Stimulated activated naive CD8-positive, alpha-beta T cell treated with anti-CD3 and anti-CD28 coated beads, Interleukin-15, amount 100 ng/mL, for 72 hours (primary cell): ENCODE measurements at regions not wholly inside any gene's neighbourhood (a gene's known extent, or its start where the extent isn't known, plus 50 kb on each side); places are given as distances from the start of the nearest gene placed in this dataset.

Experiments
- ATAC-seq: fragments of 150-1000 bp; cut with Tn5 transposase; 2 replicates; pipeline ENCODE4 v1.10.0; 2021; ENCODE audit warnings: mild to moderate bottlenecking, moderate library complexity
- DNase-seq, 2 donors: peaks; one replicate each; pipeline ENCODE4 v3.0.0; 2021 to 2022
- H3K27ac Mint-ChIP-seq, 2 donors: one replicate each; pipeline ENCODE4 v1.8.0; 2022; ENCODE audit warnings: mild to moderate bottlenecking in 2 of 2, mixed read lengths in 2 of 2, moderate library complexity in 2 of 2
- H3K27me3 Mint-ChIP-seq: one replicate; pipeline ENCODE4 v1.8.0; 2022; ENCODE audit warnings: mixed read lengths
- H3K4me1 Mint-ChIP-seq: one replicate; pipeline ENCODE4 v1.8.0; 2022; ENCODE audit warnings: mild to moderate bottlenecking, mixed read lengths
- H3K4me3 Mint-ChIP-seq, 2 donors: one replicate each; pipeline ENCODE4 v1.8.0; 2022; ENCODE audit warnings: mild to moderate bottlenecking in 2 of 2, mixed read lengths in 2 of 2, moderate library complexity in 1 of 2
- H3K9me3 Mint-ChIP-seq, 2 donors: one replicate each; pipeline ENCODE4 v1.8.0; 2022; ENCODE audit warnings: mixed read lengths in 2 of 2

DNA sequence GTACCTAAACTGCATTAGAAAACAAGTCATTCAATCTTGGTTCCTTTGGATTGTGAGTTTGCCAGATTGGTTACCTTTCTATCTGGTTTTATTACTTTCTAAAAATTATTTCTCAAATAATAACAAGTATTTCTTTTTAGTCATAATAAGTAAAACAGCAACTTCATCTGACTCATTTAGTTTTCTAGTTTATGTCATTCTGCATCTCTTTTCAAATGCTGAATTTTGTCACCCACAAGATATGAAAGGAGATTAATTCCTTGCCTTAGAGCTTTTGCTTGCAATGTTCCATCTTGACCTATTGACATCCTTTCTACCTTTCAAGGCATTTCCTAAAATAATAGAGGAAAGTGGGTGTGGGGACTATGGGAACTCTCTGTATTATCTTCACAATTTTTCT lies 253.6 kb upstream of the PEX5L start:
- Mint-ChIP-seq H3K27ac (no peak overlapping the region), H3K4me3 (no peak overlapping the region), H3K9me3 (no peaks in the 10 kb centered on the region), H3K27me3 (no peaks in the 10 kb centered on the region), H3K4me1 (no peaks in the 10 kb centered on the region)
- DNase-seq (no peak), ATAC-seq (no peak)

DNA sequence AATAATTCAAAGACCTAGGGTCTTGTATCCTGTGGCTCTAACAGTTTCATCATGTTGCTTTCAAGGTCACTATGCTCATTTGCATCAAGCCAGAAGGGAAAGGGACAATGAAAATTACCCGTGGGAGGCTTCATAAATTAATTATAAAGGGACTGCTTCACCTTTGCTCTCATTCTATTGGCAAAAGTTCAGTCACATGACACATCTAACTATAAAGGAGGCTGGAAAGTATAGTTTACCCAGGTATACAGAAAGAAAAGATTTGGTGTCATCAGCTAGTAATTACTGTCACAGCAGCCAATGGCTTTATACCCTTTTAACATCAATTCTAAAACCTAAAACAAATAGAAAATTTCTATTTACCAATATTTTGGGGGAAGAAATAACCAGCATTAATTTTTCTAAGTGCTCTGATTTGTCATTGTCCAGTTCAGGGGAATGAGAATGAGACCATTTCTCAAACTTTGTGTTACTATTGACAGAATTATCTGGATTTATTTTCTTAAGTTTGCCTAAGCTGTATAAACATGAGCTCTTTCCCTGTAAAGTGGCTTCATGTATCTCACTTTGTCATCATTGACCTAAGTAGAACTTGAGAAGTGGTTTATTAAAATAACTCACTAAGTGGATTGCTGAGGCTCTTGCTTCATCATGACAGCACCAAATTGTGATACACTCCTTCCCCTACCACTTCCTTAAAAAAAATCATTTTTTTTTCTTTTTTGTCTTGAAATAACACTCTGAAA lies 257.7 kb upstream of the PEX5L start:
- no peak for ATAC-seq
- H3K27me3 Mint-ChIP-seq = no peaks in the 10 kb centered on the region
- H3K4me3 Mint-ChIP-seq = no peak overlapping the region
- no peak overlapping the region for H3K27ac Mint-ChIP-seq
- H3K9me3 Mint-ChIP-seq = peaks cover 0 to 5% of the 10 kb centered on the region in 2 donors
- no peaks in the 10 kb centered on the region for H3K4me1 Mint-ChIP-seq
- DNase-seq = no peak

DNA sequence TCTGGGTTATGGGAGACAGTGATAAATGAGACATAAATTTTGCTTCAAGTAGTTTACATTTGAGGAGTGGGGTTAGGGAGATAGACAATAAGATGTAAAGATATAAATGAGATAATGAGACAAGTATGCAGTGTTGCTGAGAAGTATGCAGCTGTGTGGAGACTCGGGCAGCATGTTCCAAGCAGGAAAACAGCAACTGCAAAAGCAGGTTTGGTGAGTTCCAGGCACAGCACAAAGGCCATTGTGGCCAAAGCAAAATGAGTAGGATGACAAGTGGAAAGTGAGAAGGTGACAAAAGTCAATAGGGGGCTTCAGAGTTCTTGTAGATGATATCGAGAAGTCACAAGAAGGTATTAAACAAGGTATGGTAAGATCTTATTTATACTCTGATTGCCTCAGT lies 259.1 kb upstream of the PEX5L start:
- no peaks in the 10 kb centered on the region for H3K4me1 Mint-ChIP-seq
- H3K4me3 Mint-ChIP-seq = no peak overlapping the region
- no peak for ATAC-seq
- DNase-seq = no peak
- peaks cover 5% of the 10 kb centered on the region in 2 donors for H3K9me3 Mint-ChIP-seq
- H3K27me3 Mint-ChIP-seq = no peaks in the 10 kb centered on the region
- H3K27ac Mint-ChIP-seq = no peak overlapping the region

GRCh38 chr3:180296971-180297370 lies 260.2 kb upstream of the PEX5L start:
- Mint-ChIP-seq H3K4me3 (no peak overlapping the region), H3K27me3 (no peaks in the 10 kb centered on the region), H3K4me1 (no peaks in the 10 kb centered on the region), H3K9me3 (peaks cover 5% of the 10 kb centered on the region in 2 donors), H3K27ac (no peak overlapping the region)
- DNase-seq (no peak), ATAC-seq (no peak)

- no peaks in the 10 kb centered on the region for H3K9me3 Mint-ChIP-seq
- ATAC-seq (no peak), DNase-seq (no peak)
- H3K27ac Mint-ChIP-seq = no peak overlapping the region
- H3K27me3 Mint-ChIP-seq = no peaks in the 10 kb centered on the region
- H3K4me1 Mint-ChIP-seq = no peaks in the 10 kb centered on the region
- H3K4me3 Mint-ChIP-seq = no peak overlapping the region
Measured at GRCh38 chr3:180306155-180306554, 269.4 kb upstream of the PEX5L start.

DNA sequence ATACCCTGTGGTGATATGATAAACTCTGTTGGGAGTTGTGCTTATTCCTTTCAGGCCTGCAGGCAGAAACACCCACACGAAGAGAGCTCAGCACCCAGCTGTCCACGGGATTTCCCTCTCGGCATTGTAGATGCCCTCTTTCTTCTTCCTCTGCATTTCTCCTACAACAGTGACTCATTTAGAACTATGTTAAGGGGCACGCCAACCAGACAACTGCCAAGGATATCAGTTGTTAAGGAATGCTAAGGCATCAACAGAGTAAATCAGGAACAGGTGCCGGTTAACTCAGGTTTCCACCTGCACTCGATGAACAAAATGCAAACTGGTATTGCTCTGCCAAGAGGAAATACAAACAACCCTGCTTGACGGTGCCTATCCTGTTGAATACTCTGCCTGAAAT lies 270.0 kb upstream of the PEX5L start:
- Mint-ChIP-seq H3K4me3 (no peak overlapping the region), H3K4me1 (no peaks in the 10 kb centered on the region), H3K27me3 (no peaks in the 10 kb centered on the region), H3K9me3 (no peaks in the 10 kb centered on the region), H3K27ac (no peak overlapping the region)
- ATAC-seq = no peak
- DNase-seq = no peak

- Mint-ChIP-seq H3K9me3 (no peaks in the 10 kb centered on the region), H3K4me3 (no peak overlapping the region), H3K27ac (no peak overlapping the region), H3K4me1 (no peaks in the 10 kb centered on the region), H3K27me3 (no peaks in the 10 kb centered on the region)
- ATAC-seq (no peak), DNase-seq (no peak)
Measured at GRCh38 chr3:180311242-180311641, 274.5 kb upstream of the PEX5L start.

DNA sequence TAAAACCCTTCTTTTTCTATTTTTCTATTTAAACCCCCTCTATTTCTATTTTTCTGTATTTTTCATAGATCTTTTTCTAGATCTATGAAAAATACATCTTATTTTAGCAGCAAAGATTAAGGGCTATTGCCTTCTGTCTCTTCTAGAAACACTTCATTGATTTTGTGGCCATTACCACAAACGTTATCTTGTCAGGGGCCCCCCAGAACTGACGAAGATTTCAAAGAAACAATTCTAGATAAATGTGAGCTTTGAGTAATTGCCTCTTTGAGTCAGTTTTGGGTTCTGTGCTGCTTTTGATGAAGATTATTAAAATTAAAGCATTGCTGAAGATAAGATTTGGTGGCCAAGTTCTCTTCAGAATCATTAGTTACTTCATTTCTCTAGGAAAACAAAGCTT lies 279.6 kb upstream of the PEX5L start:
- Mint-ChIP-seq H3K27ac (no peak overlapping the region), H3K4me1 (no peaks in the 10 kb centered on the region), H3K4me3 (no peak overlapping the region)

GRCh38 chr3:180319461-180319860 lies 282.5 kb upstream of the TTC14 start:
- Mint-ChIP-seq H3K9me3 (peaks cover 2 to 7% of the 10 kb centered on the region in 2 donors), H3K27me3 (no peaks in the 10 kb centered on the region), H3K27ac (no peak overlapping the region), H3K4me1 (no peaks in the 10 kb centered on the region), H3K4me3 (no peak overlapping the region)
- ATAC-seq = no peak
- DNase-seq = no peak

More for the DNA sequence above, 279.6 kb upstream of the PEX5L start:
- DNase-seq = no peak
- no peak for ATAC-seq
- H3K9me3 Mint-ChIP-seq = no peaks in the 10 kb centered on the region
- no peaks in the 10 kb centered on the region for H3K27me3 Mint-ChIP-seq

DNA sequence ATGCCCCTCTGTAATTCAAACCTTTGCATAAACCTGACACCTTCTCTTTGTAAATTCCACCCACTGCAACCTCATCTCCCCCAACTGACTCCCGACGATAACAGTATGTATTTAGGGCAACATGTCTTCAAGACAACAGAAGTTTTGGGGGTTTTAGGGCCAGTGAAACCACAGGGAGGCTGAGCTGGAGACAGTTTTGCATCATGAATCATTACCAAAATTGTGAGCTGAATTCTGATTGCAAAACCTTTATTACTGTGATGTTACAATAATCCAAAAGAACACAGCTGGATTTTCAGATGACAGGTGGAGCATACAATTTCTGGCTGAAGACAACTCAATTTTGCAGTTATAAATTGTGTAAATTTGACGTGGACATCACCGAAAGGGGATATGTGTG lies 281.3 kb upstream of the TTC14 start:
- no peak overlapping the region for H3K4me3 Mint-ChIP-seq
- H3K27ac Mint-ChIP-seq = no peak overlapping the region
- no peaks in the 10 kb centered on the region for H3K4me1 Mint-ChIP-seq
- H3K27me3 Mint-ChIP-seq = no peaks in the 10 kb centered on the region
- DNase-seq (no peak), ATAC-seq (no peak)
- peaks cover 4 to 11% of the 10 kb centered on the region in 2 donors for H3K9me3 Mint-ChIP-seq

DNA sequence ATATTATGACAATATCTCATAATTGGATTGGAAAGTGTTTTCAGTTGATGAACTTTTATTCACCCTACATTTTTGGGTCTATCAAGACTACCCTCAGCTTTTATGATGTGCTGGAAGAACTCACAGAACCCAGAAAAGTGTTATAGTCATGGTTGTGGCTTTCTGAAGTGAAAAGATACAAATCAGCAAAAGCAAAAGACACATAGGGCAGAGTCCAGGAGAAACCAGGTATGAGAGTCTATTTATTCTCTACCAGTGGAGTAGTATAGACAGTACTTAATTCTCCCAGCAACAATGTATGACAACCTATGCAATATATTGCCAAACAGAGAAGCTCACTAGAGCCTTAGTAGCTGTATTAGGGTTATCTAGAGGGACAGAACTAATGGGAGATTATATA lies 280.4 kb upstream of the TTC14 start:
- H3K27ac Mint-ChIP-seq = no peak overlapping the region
- DNase-seq (no peak), ATAC-seq (no peak)
- H3K9me3 Mint-ChIP-seq = peaks cover 4 to 11% of the 10 kb centered on the region in 2 donors
- no peaks in the 10 kb centered on the region for H3K4me1 Mint-ChIP-seq
- no peaks in the 10 kb centered on the region for H3K27me3 Mint-ChIP-seq
- no peak overlapping the region for H3K4me3 Mint-ChIP-seq

- no peak for ATAC-seq
- H3K27me3 Mint-ChIP-seq = no peaks in the 10 kb centered on the region
- peaks cover 4 to 11% of the 10 kb centered on the region in 2 donors for H3K9me3 Mint-ChIP-seq
Measured at GRCh38 chr3:180322829-180323228, 279.1 kb upstream of the TTC14 start.

DNA sequence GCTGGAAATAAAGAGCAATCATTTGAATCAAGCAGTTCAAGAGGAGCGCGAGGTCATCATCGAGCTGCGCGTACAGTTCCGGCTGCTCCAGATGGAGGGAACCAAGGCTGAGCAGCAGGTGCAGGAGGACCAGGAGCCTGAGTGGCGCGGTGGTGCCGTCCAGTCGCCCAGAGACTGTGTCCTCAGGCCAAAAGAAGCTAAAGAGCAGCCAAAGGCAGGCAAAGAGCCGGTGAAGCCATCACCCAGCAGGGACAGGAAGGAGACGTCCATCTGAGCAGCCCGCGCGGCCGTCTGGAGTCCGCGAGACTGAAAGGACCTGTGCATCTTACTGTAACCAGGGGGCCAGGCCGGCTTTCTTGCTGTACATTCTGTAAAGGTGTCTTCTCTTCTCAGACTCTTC lies 277.2 kb upstream of the TTC14 start:
- H3K27ac Mint-ChIP-seq = no peak overlapping the region
- no peaks in the 10 kb centered on the region for H3K27me3 Mint-ChIP-seq
- no peaks in the 10 kb centered on the region for H3K4me1 Mint-ChIP-seq
- no peak for ATAC-seq
- DNase-seq = no peak
- H3K4me3 Mint-ChIP-seq = no peak overlapping the region
- H3K9me3 Mint-ChIP-seq = peaks cover 4 to 11% of the 10 kb centered on the region in 2 donors

More at GRCh38 chr3:180322829-180323228, 279.1 kb upstream of the TTC14 start:
- H3K4me3 Mint-ChIP-seq = no peak overlapping the region
- no peak overlapping the region for H3K27ac Mint-ChIP-seq
- DNase-seq = no peak
- H3K4me1 Mint-ChIP-seq = no peaks in the 10 kb centered on the region

DNA sequence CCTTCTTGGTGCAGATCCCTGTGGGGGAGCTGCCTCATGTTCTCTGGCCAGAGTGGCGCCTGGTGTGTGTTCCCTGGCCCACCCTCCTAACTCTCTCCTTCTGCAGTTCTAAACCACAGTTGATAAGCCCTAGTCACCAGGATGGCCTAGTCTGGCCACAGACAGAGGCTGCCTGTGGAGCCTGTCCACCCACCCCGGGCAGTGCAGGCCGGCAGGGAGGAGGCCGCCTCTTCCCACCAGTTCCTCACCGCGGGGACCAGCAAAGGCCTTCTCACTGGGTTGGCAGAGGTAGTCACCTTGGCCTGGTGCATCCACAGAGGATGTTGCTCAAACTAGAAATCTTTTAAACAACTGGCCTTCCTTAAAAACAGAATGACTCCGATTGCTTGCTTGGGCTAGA lies 276.4 kb upstream of the TTC14 start:
- DNase-seq (no peak), ATAC-seq (no peak)
- Mint-ChIP-seq H3K27ac (peak overlapping the region in 1 of 2 donors; percentile 88), H3K4me3 (no peak overlapping the region), H3K9me3 (peaks cover 4 to 11% of the 10 kb centered on the region in 2 donors), H3K27me3 (no peaks in the 10 kb centered on the region), H3K4me1 (no peaks in the 10 kb centered on the region)

GRCh38 chr3:180325958-180326357 lies 276.0 kb upstream of the TTC14 start:
- ATAC-seq (no peak), DNase-seq (no peak)
- peaks cover 4 to 11% of the 10 kb centered on the region in 2 donors for H3K9me3 Mint-ChIP-seq
- no peaks in the 10 kb centered on the region for H3K4me1 Mint-ChIP-seq
- peak overlapping the region in 1 of 2 donors; percentile 88 for H3K27ac Mint-ChIP-seq
- no peaks in the 10 kb centered on the region for H3K27me3 Mint-ChIP-seq
- no peak overlapping the region for H3K4me3 Mint-ChIP-seq

DNA sequence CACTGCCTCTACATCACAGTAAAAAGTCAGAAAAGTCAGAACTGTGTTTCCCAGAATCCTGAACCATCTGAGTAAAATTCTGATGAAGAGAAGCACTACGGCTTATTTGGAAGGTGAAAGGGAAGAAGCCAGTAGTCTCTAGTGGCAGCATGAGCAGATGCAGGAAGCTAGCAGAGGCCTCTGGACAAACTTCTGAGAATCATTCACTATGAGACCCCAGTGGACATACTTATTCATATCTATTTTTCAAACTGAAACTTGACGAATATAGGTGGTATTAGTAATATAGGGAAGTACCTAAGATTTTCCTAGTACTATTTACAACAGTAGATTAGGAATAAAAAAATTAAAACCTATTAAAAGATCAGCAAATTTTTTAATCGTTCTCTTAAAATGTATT lies 272.8 kb upstream of the TTC14 start:
- H3K4me1 Mint-ChIP-seq = no peaks in the 10 kb centered on the region
- peaks cover 4 to 22% of the 10 kb centered on the region in 2 donors for H3K9me3 Mint-ChIP-seq
- H3K4me3 Mint-ChIP-seq = no peak overlapping the region
- H3K27me3 Mint-ChIP-seq = no peaks in the 10 kb centered on the region
- ATAC-seq (no peak), DNase-seq (no peak)
- no peak overlapping the region for H3K27ac Mint-ChIP-seq

DNA sequence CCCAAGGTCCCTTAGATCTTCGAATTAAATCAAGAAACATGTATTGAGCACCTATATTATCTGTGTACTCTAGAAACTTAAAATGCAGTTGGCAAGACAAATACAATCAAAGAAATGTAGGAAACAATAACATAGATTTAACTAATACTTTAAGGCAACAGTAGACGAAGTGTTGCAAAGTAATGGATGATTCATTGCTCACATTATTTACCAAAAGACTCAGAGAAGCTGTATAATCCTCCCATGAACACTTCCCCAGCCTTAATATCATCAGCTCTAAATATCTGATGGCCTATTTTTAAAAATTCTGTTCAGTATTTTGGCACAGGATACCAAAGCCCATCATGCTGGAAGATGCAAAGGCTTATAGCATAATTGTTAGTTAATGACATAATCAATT lies 272.1 kb upstream of the TTC14 start:
- Mint-ChIP-seq H3K27me3 (no peaks in the 10 kb centered on the region), H3K4me1 (no peaks in the 10 kb centered on the region), H3K27ac (no peak overlapping the region), H3K4me3 (no peak overlapping the region), H3K9me3 (peaks cover 0 to 15% of the 10 kb centered on the region in 2 donors)
- no peak for DNase-seq
- ATAC-seq = no peak
